ENCODE measurements at regions not wholly inside any gene's neighbourhood (a gene's known extent, or its start where the extent isn't known, plus 50 kb on each side); places are given as distances from the start of the nearest gene placed in this dataset.

GRCh38 chr5:43895876-43896275 lies 292.9 kb downstream of the NNT start:
- no peak for TF ChIP-seq POLR2A (IDR thresholded peaks at IDR 0.05; ENCODE audit: low read length)
- no peak for TF ChIP-seq GATA1 (IDR thresholded peaks at IDR 0.05; ENCODE audit: low read depth, low read length)
